GM18858 (cell line): ENCODE measurements at regions not wholly inside any gene's neighbourhood (a gene's known extent, or its start where the extent isn't known, plus 50 kb on each side); places are given as distances from the start of the nearest gene placed in this dataset.
"Not testable (repeated sequence)": the region's sequence is repeated elsewhere in the genome, so short reads cannot be mapped to it uniquely, and the experiment has no call there.

ENCODE experiments used
- ATAC-seq: cut with Tn5 transposase; IDR thresholded peaks from one replicate; pipeline ENCODE4 v1.9.1; 2021; ENCODE audit not compliant: unreplicated experiment

DNA sequence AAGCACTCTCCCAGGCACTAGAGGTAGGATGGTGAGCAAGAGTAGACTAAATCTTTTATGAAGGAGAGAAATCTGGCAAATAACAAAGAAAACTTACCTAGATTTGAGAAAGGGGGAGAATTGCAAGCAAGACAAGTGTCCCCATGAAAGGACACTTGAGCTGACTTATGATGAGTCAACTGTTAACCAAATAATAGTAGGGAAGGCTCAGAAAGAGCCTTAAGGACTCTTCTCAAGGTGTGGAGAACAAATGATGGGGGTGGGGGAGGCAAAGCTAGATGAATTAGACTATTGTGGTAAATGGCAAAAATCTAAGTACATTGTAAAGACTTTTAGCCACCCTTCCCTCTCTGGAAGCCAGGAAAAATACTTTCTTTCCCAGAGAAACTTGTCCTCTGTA is 77.6 kb upstream of the RASA1 start:
- ATAC-seq, result no peak

DNA sequence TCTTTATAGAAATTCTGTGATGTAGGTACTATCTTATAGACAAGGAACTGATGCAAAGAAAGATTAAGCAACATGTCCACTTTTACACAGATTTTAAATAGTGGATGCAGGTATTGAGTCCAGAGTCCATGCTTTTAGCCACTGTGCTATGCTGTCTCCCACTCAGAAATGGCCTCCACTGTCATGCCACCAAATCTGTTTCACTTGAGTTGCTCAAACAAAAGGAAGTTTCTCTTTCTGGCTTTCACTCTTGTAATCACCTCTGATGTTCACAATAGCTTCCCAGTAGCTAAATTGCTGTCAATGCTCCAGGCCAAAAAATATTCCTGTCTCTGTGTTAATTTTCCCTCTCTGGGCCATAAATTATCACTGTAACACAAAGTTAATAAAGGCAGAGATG is 77.0 kb upstream of the RASA1 start:
- ATAC-seq, result peak; percentile 72

- ATAC-seq, result no peak
Observed at GRCh38 chr5:87191645-87192044, 76.0 kb upstream of the RASA1 start.

- ATAC-seq, result peak; percentile 56
Observed at GRCh38 chr5:87195104-87195591, 72.5 kb upstream of the RASA1 start.

- no peak for ATAC-seq
Observed at GRCh38 chr5:87195616-87196015, 72.1 kb upstream of the RASA1 start.

- no peak for ATAC-seq
Observed at GRCh38 chr5:87198010-87198409, 69.7 kb upstream of the RASA1 start.

GRCh38 chr5:87199246-87199645 is 68.4 kb upstream of the RASA1 start:
- ATAC-seq, result not testable (repeated sequence)

DNA sequence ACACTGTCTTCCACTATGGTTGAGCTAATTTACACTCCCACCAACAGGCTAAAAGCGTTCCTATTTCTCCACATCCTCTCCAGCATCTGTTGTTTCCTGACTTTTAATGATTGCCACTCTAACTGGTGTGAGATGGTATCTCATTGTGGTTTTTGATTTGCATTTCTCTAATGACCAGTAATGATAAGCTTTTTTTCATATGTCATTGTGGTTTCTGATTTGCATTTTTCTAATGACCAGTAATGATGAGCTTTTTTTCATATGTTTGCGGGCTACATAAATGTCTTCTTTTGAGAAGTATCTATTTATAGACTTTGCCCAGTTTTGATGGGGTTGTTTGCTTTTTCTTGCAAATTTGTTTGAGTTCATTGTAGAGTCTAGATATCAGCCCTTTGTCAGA is 68.0 kb upstream of the RASA1 start:
- not testable (repeated sequence) for ATAC-seq

DNA sequence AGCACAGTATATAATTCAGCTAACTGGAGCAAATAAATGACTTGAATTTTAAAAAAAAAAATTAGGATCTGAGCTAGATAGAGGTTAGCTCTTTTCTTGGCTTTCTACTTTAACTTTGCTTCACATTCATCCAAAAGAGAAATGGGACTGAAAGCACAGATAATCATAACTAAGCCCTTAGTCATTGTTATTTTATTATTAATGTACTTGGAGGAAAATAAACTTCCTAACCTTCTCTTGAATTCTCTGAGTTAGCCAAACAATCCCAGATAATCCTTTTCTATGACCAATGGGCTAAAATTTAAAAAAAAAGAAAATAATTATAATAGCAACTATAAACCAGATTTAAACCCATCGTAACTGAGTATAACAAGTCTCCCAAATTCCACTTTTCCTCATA is 57.6 kb upstream of the RASA1 start:
- ATAC-seq, result no peak

DNA sequence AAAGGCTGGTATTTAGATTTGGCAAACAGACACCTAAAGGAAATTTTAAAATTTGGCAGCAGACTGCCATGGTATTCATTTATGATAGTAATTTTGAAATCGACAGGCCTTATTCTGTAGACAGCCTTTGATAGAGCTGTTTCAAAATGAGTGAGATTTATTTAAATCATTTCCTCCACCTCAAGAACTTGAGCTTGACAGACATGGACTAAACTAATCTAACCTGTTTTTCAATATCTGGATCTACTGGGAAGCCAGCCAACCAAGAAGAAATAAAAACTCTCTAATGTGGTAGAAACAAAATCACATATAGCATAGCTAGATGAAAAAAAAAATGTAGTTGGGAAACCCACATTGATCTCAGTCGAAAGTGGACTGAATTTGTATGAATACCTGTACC is 56.9 kb upstream of the RASA1 start:
- no peak for ATAC-seq

GRCh38 chr5:87211676-87212075 is 56.0 kb upstream of the RASA1 start:
- no peak for ATAC-seq

GRCh38 chr5:87212183-87212582 is 55.5 kb upstream of the RASA1 start:
- not testable (repeated sequence) for ATAC-seq

DNA sequence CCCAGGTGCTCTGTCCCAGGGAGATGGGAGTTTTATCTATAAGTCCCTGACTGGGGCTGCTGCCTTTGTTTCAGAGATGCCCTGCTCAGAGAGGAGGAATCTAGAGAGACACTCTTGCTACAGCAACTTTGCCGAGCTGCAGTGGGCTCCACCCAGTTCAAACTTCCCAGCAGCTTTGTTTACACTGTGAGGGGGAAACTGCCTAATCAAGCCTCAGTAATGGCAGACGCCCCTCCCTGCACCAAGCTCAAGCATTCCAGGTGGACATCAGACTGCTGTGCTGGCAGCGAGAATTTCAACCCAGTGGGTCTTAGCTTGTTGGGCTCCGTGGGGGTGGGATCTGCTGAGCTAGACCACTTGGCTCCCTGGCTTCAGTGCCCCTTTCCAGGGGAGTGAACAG is 50.2 kb upstream of the RASA1 start:
- not testable (repeated sequence) for ATAC-seq
